Activated T-helper 2 cell treated with anti-CD3 and anti-CD28 coated beads, Interferon-gamma antibody, Interleukin-2, Interleukin-4, amounts not matched to agents 10 μg/mL and 5 μg/mL and 100 μg/mL, durations not matched to agents 14 hours and 24 hours and 36 hours (primary cell): ENCODE measurements at regions not wholly inside any gene's neighbourhood (a gene's known extent, or its start where the extent isn't known, plus 50 kb on each side); places are given as distances from the start of the nearest gene placed in this dataset.

Experiments used
- DNase-seq: peaks from one replicate; pipeline ENCODE4 v3.0.0; 2021; ENCODE audit warnings: low spot score
- H3K27ac Mint-ChIP-seq: one replicate; pipeline ENCODE4 v1.8.0; 2021; ENCODE audit warnings: mixed read lengths
- H3K27me3 Mint-ChIP-seq: one replicate; pipeline ENCODE4 v1.8.0; 2021; ENCODE audit warnings: low read depth, mixed read lengths
- H3K36me3 Mint-ChIP-seq: one replicate; pipeline ENCODE4 v1.8.0; 2021; ENCODE audit warnings: low read depth, mixed read lengths
- H3K4me1 Mint-ChIP-seq: one replicate; pipeline ENCODE4 v1.8.0; 2021; ENCODE audit warnings: low read depth, mixed read lengths
- H3K4me3 Mint-ChIP-seq: one replicate; pipeline ENCODE4 v1.8.0; 2021; ENCODE audit warnings: low read depth, mild to moderate bottlenecking, moderate library complexity, mixed read lengths
- H3K9me3 Mint-ChIP-seq: one replicate; pipeline ENCODE4 v1.8.0; 2021; ENCODE audit warnings: mixed read lengths
- intact Hi-C: fragments of 100-400 bp; cut with micrococcal nuclease; formaldehyde crosslinking; loops from one replicate; pipeline ENCODE4 v1.15.1; 2023

GRCh38 chr1:116853680-116854402 is 55.9 kb upstream of the PTGFRN start:
- Mint-ChIP-seq H3K36me3 (no peaks in the 10 kb centered on the region), H3K4me1 (peaks cover 23% of the 10 kb centered on the region), H3K4me3 (no peak overlapping the region), H3K27me3 (no peaks in the 10 kb centered on the region), H3K27ac (peak overlapping the region; percentile 42), H3K9me3 (no peaks in the 10 kb centered on the region)
- DNase-seq: no peak
- intact Hi-C loops: no loop called here

- Mint-ChIP-seq H3K36me3 (no peaks in the 10 kb centered on the region), H3K27me3 (no peaks in the 10 kb centered on the region), H3K27ac (no peak overlapping the region), H3K4me3 (no peak overlapping the region), H3K9me3 (no peaks in the 10 kb centered on the region), H3K4me1 (peaks cover 18% of the 10 kb centered on the region)
- no peak for DNase-seq
- intact Hi-C loops: no loop called here
Observed at GRCh38 chr1:116854403-116854690, 55.4 kb upstream of the PTGFRN start.

- Mint-ChIP-seq H3K27ac (no peak overlapping the region), H3K36me3 (no peaks in the 10 kb centered on the region), H3K9me3 (no peaks in the 10 kb centered on the region), H3K4me1 (peaks cover 18% of the 10 kb centered on the region), H3K27me3 (no peaks in the 10 kb centered on the region), H3K4me3 (no peak overlapping the region)
- DNase-seq: no peak
- intact Hi-C loops: no loop called here
Observed at GRCh38 chr1:116854716-116855115, 55.0 kb upstream of the PTGFRN start.

GRCh38 chr1:116855191-116855619 is 54.5 kb upstream of the PTGFRN start:
- no peak for DNase-seq
- Mint-ChIP-seq H3K27ac (no peak overlapping the region), H3K27me3 (no peaks in the 10 kb centered on the region), H3K9me3 (no peaks in the 10 kb centered on the region), H3K36me3 (no peaks in the 10 kb centered on the region), H3K4me3 (no peak overlapping the region), H3K4me1 (peaks cover 18% of the 10 kb centered on the region)
- intact Hi-C loops: no loop called here

- peaks cover 18% of the 10 kb centered on the region for H3K4me1 Mint-ChIP-seq
- no peaks in the 10 kb centered on the region for H3K27me3 Mint-ChIP-seq
- no peaks in the 10 kb centered on the region for H3K9me3 Mint-ChIP-seq
- no peaks in the 10 kb centered on the region for H3K36me3 Mint-ChIP-seq
- intact Hi-C loops: no loop called here
- H3K27ac Mint-ChIP-seq: no peak overlapping the region
- DNase-seq: no peak
- H3K4me3 Mint-ChIP-seq: no peak overlapping the region
Observed at GRCh38 chr1:116855773-116856201, 53.9 kb upstream of the PTGFRN start.

- intact Hi-C loops: no loop called here
- no peak for DNase-seq
- H3K9me3 Mint-ChIP-seq: no peaks in the 10 kb centered on the region
- H3K4me3 Mint-ChIP-seq: no peak overlapping the region
- H3K36me3 Mint-ChIP-seq: no peaks in the 10 kb centered on the region
- peaks cover 18% of the 10 kb centered on the region for H3K4me1 Mint-ChIP-seq
- H3K27ac Mint-ChIP-seq: no peak overlapping the region
- H3K27me3 Mint-ChIP-seq: no peaks in the 10 kb centered on the region
Observed at GRCh38 chr1:116856312-116856711, 53.4 kb upstream of the PTGFRN start.

GRCh38 chr1:116857092-116857491 is 52.6 kb upstream of the PTGFRN start:
- Mint-ChIP-seq H3K36me3 (no peaks in the 10 kb centered on the region), H3K27me3 (no peaks in the 10 kb centered on the region), H3K27ac (no peak overlapping the region), H3K9me3 (no peaks in the 10 kb centered on the region), H3K4me3 (no peak overlapping the region), H3K4me1 (peaks cover 18% of the 10 kb centered on the region)
- intact Hi-C loops: no loop called here
- no peak for DNase-seq
